Right renal cortex interstitium (tissue), 3 donors: ENCODE measurements at regions not wholly inside any gene's neighbourhood (a gene's known extent, or its start where the extent isn't known, plus 50 kb on each side); places are given as distances from the start of the nearest gene placed in this dataset.
"Not testable (repeated sequence)": the region's sequence is repeated elsewhere in the genome, so short reads cannot be mapped to it uniquely, and the experiment has no call there.

Experiments used
- DNase-seq, 3 donors: peaks; one replicate each; pipeline ENCODE4 v3.0.0-alpha.2; 2013; ENCODE audit warnings: low read depth in 3 of 3, low spot score in 2 of 3

- not testable (repeated sequence) for DNase-seq
These were observed 144.0 kb upstream of the ZNF608 start for GRCh38 chr5:124890442-124890841.

GRCh38 chr5:124891179-124891578, 144.7 kb upstream of the ZNF608 start:
- DNase-seq, result no peak

- DNase-seq, result no peak
These were observed 145.9 kb upstream of the ZNF608 start for GRCh38 chr5:124892185-124892848.

GRCh38 chr5:124894541-124894940, 148.1 kb upstream of the ZNF608 start:
- no peak for DNase-seq

- no peak for DNase-seq
These were observed 148.8 kb upstream of the ZNF608 start for GRCh38 chr5:124895236-124895635.

- no peak for DNase-seq
These were observed 154.6 kb upstream of the ZNF608 start for GRCh38 chr5:124901081-124901480.

- DNase-seq, result no peak
These were observed 155.8 kb upstream of the ZNF608 start for GRCh38 chr5:124902097-124902821.

- no peak for DNase-seq
These were observed 159.1 kb upstream of the ZNF608 start for GRCh38 chr5:124905256-124906130.

GRCh38 chr5:124906339-124907097, 160.1 kb upstream of the ZNF608 start:
- DNase-seq, result no peak

- DNase-seq, result no peak
These were observed 160.7 kb upstream of the ZNF608 start for GRCh38 chr5:124907098-124907644.

GRCh38 chr5:124908581-124909451, 162.4 kb upstream of the ZNF608 start:
- no peak for DNase-seq

GRCh38 chr5:124909734-124910133, 163.3 kb upstream of the ZNF608 start:
- DNase-seq, result no peak

- DNase-seq, result no peak
These were observed 164.0 kb upstream of the ZNF608 start for GRCh38 chr5:124910354-124911016.

- DNase-seq, result no peak
These were observed 166.3 kb upstream of the ZNF608 start for GRCh38 chr5:124912638-124913328.

GRCh38 chr5:124913329-124913653, 166.9 kb upstream of the ZNF608 start:
- no peak for DNase-seq

- not testable (repeated sequence) for DNase-seq
These were observed 169.9 kb upstream of the ZNF608 start for GRCh38 chr5:124916313-124916712.

GRCh38 chr5:124918618-124919017, 172.2 kb upstream of the ZNF608 start:
- DNase-seq, result no peak

GRCh38 chr5:124919076-124919475, 172.6 kb upstream of the ZNF608 start:
- DNase-seq, result no peak
